GM04503 (cell line): ENCODE measurements at regions not wholly inside any gene's neighbourhood (a gene's known extent, or its start where the extent isn't known, plus 50 kb on each side); places are given as distances from the start of the nearest gene placed in this dataset.

Source experiments
- DNase-seq: peaks from one replicate; pipeline ENCODE4 v3.0.0-alpha.2; 2012; ENCODE audit warnings: low read depth

DNA sequence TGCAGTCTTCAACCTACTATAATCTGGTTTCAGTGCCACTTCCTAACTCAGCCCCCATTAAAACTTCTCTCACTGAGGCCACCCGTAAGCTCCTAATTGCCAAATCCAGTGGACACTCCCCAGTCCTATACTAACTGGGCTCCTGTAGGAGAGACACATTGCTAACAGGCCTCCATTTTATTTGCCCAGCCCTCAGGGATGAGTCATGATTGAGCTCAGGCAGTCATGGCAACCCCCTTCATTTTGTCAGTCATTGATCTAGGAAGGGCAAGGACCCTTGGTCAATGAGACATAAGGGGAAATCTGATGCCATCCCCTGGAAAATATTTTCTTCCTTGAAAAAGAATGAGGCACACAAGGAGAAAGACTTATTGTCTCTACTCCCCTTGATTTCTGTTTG is 70.1 kb upstream of the HIF1A start:
- DNase-seq: no peak

DNA sequence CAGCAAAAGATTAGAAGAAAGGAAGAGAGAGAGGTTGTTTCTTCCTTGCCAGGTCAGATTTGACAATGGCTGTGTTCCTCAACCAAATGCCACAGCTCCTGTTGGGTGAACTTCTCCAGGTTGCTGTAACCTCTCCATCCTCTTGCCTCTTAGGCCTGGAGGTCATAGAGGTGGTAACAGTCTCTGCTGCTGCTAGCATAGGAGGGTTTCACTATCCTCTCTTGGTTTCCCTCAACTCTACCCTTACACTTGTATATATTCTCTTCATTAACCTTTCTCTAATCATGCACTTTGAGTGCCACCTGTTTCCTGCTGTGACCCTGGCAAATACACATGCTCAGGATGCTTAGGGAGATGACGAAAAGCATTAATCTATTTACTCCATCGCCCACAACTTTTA is 67.7 kb upstream of the HIF1A start:
- no peak for DNase-seq

GRCh38 chr14:61628016-61628725 is 67.1 kb upstream of the HIF1A start:
- DNase-seq: no peak

DNA sequence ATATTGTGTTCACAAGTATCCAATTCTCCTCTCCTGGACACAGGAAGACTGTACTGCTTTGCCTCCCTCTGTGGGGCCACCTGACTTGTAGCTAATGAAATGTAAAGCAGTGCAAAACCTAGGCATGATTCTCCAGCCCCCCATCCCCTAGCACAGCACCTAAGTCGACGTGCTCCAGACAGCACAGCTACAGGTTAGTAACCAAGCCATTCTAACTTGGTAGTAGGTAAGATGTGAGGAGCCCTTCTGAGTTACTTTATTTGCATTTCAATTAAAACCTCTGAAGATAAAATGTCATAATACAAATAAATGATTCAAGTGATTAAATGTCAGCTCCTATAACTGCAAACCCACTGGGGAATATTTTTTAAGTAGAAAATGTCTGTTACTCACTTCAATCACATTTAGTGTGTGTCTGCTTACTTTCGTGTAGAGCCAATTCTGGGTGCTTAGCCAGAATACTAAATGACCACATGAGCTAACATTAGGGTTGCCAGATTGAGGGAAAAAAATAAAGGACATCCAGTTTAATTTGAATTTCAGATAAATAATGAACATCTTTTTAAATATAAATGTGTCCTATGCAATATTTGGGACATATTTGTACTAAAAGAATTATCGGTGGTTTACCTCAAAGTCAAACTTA is 64.8 kb upstream of the HIF1A start:
- DNase-seq: no peak

GRCh38 chr14:61631045-61631687 is 64.1 kb upstream of the HIF1A start:
- DNase-seq: no peak

DNA sequence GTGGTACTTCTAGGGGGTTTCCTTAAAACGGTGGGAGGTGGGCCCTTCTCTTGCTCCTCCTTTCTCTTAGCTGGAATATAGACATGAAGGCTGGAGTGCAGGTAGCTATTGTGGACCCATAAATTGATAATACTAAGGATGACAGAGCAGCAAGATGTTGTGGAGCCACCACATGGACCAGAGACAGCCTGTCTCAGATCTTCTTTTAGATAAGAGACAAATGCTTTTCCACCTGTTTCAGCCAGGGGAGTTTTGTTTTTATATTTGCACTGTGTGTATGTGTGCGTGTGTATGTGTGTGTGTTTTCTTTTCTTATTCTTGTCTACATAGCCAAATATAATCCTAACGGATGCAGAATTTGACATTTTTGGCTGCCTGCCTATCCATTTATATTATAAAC is 62.9 kb upstream of the HIF1A start:
- DNase-seq: no peak

- no peak for DNase-seq
Observed at GRCh38 chr14:61632807-61633206, 62.5 kb upstream of the HIF1A start.

DNA sequence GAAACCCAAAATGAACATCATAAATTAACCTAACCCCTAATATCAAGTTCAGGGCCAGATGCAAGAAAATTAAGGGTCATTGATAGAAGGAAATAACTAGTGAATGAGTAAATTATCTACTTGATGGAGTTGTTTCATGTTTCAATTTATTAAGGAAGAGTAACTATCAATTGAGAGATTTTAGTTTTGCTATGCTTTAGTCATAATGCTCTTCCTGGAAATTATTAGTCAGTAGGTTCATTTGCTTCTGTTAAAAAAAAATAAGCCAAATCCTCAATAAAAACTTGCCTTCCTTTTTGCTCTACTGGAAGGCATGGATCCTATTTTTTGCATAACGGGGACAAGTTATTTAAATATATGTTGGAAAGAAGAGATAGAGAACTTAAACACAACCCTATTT is 59.0 kb upstream of the HIF1A start:
- DNase-seq: no peak

DNA sequence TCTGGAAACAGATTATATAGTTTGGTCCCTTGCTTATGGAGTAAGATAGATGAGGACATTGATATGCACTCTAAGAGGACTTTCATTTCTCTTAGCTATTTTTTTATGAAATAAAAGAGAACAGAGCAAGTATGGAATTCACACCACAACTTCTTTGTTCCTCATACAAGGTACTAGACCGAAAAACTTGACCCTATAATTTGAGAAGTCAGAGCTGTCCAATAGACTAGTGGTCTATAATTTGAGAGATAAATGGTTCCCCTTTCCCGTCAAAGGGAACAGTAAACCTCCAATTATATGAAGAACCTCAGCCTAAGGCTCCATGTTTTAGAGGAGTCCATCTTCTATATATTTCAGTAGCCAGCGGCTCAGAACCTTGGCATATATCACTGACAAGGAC is 58.5 kb upstream of the HIF1A start:
- no peak for DNase-seq

- no peak for DNase-seq
Observed at GRCh38 chr14:61638595-61639387, 56.5 kb upstream of the HIF1A start.

DNA sequence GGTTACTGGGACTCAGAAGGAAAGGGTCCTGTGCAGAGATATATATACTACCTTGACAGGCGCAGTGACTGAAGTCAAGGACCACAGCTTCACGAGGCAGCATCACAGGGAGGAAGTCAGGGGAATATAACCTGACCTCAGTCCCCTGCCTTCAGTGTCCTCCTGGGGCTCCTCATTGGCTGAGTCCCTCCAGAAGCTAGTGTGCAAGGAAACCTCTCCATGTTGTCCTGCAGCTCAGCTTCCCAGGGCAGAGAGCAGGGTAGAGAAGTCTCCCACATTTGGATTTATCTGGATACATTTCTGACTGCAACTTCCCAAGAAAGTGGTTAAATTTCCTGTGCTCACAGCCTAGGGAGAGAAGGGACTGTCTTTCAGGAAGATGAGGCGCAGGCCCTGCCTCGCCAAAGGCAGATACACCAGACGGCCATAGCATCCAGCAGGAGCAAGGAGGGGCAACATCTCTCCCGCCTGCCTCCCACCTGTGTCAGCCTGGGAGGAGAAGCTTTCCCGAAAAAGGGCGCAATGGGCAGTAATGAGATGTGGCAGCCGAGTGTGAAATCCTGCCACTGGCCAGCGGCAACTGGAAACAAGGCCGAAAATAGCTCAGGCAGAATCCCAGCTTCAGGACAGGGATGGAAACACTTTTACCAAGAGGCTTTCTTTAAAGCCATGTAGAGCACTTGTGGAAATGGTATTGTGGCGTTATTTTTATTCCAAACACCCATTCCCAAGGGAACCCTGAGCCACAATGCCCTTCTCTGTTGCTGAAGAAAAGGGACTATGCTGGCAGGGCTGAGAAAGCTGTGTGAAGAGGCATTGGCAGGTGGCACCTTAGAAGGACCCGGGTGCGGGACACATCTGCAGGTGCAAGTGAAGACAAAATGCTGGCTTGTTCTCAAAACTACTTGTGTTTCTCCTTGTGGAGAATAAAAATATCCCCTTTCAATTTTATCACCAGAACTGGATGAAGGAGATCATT is 54.9 kb upstream of the HIF1A start:
- no peak for DNase-seq

GRCh38 chr14:61641914-61642613 is 53.2 kb upstream of the HIF1A start:
- peak; percentile 58 for DNase-seq

DNA sequence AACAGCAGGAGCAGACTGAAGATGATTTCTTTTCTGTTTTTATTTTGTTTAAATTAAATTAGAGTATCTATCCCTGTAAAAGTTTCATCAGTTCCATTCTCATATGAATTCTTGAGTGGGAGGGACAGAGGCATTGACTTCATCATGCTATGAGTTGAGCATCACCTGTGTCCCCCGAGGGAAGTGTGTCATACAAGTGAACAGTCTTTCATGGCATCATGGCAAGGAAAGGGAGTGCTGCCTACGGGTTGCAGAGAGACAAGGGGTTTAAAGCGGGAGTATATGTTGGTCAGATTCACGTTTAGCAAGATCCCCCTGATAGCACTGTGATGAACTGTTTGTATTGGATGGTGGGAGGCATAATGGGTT is 52.7 kb upstream of the HIF1A start:
- no peak for DNase-seq

DNA sequence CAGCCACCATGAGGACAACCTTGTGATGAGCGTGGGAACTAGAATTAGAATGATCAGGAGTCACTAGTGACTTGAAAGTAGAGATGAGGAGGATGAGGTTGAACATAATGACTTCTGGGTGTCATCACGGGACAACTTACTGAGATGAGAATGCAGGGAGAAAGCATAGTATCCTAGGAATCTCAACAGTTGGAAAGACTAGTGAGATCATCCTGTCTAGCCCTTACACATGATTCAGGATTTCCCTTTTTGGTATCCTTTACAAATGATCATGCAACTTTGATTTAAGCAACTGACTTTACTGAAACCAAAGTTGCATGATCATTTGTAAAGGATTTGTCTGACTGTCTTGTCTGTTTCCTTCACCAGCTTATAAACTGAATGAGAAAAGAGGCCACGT is 51.8 kb upstream of the HIF1A start:
- DNase-seq: peak; percentile 81

DNA sequence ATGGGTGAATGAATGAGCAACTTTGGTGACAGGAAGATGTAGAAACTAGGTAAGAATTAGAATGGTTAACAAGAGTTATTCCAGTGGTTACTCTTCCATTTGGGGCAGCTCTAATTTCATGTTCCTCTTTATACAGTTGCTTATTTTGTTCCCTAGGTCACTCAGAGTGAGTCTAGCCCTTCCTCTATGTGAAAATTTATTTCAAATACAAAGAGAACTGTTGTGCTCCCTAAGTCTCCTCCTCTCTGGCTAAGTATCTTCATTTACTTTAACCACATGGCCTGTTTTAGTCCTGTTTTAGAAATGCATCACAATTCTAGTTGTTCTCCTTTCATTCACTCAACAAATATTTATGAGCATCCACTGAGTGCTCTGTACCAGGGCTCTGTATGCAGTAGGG is 51.1 kb upstream of the HIF1A start:
- no peak for DNase-seq

DNA sequence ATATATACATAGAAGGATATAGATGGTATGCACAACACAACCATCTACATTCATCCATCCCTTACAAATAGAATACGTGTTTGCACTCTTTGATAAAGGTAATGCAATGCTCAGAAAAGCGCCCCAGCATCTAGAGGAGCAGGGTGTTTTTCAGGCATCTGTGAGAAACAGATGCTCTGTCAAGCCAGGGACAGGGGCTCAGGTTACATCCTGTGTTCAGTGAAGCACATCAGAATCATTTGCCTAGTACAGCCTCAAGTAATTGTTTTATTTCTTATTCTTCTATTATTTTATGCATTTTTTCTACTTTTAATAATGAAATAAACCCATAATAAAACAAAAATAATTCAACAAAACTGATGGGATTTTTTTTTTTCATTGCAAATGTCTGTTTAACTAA is 50.5 kb upstream of the HIF1A start:
- DNase-seq: no peak

- DNase-seq: no peak
Observed at GRCh38 chr14:61645247-61645646, 50.1 kb upstream of the HIF1A start.
